GM19238 (cell line): ENCODE measurements at regions not wholly inside any gene's neighbourhood (a gene's known extent, or its start where the extent isn't known, plus 50 kb on each side); places are given as distances from the start of the nearest gene placed in this dataset.
"Not testable (repeated sequence)": the region's sequence is repeated elsewhere in the genome, so short reads cannot be mapped to it uniquely, and the experiment has no call there.

Experiments
- DNase-seq: peaks from one replicate; pipeline ENCODE4 v3.0.0; 2011; ENCODE audit warnings: low spot score; ENCODE audit not compliant: insufficient read length

DNA sequence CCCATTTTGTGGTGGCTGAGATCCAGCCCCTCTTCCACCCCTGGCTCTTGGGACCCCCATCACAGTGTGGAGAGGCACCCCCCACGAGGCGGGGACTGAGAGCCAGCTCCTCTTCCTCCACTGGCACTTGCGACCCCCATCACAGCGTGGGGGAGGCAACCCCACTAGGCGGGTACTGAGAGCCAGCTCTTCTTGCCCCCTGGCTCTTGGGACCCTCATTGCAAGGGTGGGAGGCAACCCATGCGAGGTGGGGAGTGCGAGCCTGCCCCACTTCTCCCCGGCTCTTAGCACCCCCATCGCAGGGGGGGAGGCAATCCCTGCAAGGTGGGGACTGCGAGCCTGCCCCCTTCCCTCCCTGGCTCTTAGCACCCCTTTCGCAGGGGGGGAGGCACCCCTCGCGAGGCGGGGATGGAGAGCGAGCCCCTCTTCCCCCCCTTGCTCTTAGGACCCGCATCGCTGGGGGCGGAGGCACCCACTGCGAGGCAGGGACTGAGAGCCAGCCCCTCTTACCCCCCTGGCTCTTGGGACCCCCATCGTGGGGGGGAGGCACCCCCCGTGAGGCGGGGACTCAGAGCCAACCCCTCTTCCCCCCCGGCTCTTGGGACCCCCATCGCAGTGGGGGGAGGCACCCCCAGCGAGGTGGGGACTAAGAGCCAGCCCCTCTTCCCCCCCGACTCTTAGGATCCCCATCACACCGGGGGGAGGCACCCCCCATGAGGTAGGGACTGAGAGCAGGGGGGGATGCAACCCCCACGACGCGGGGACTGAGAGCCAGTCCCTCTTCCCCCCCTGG is 364.6 kb upstream of the SPRY2 start:
- DNase-seq = no peak

DNA sequence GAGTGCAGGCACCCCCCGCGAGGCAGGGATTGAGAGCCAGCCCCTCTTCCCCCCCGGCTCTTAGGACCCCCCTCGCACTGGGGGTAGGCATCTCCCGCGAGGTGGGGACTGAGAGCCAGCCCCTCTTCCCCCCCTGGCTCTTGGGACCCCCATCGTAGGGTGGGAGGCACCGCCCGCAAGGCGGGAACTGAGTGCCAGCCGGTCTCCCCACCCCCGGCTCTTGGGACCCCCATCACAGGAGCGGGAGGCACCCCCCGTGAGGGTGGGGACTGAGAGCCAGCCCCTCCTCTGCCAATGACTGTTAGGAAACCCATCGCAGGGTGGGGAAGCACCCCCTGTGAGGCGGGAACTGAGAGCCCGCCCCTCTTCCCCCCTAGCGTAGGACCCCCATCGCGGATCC is 363.4 kb upstream of the SPRY2 start:
- DNase-seq = no peak

DNA sequence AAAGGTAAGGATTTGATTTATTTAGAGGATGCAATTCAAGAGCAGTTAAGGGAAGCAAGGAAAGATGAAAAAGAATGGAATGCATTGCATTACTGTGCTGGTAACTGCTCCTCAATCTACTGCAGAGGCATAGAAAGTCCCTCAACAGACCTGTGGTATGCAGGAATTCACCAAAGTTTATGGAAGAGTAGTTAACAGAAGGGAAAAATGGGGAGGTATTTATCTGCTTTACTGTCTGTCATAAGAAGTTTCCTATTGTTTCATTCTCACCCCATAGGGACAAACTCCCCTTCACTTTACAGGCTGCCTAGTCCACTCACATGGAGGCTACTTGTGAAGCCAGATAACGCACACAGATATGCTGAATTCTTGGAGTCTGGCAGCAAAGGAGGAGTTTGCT is 354.9 kb upstream of the SPRY2 start:
- no peak for DNase-seq

DNA sequence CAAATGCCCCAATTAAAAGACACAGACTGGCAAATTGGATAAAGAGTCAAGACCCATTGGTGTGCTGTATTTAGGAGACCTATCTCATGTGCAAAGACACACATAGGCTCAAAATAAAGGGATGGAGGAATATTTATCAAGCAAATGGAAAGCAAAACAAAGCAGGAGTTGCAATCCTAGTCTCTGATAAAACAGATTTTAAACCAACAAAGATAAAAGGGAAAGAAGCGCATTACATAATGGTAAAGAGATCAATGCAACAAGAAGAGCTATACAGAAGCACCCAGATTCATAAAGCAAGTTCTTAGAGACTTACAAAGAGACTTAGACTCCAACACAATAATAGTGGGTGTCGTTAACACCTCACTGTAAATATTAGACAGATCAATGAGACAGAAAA is 350.9 kb upstream of the SPRY2 start:
- DNase-seq = not testable (repeated sequence)

DNA sequence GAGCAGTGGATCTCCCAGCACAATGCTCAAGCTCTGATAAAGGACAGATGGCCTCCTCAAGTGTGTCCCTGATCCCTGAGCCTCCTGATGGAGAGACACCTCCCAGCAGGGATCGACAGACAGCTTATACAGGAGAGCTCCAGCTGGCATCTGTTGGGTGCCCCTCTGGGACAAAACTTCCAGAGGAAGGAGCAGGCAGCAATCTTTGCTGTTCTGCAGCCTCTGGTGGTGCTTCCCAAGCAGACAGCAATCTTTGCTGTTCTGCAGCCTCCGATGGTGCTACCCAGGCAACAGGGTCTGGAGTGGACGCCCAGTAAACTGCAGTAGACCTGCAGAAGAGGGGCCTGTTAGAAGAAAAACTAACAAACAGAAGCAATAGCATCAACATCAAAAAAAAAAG is 349.3 kb upstream of the SPRY2 start:
- no peak for DNase-seq

DNA sequence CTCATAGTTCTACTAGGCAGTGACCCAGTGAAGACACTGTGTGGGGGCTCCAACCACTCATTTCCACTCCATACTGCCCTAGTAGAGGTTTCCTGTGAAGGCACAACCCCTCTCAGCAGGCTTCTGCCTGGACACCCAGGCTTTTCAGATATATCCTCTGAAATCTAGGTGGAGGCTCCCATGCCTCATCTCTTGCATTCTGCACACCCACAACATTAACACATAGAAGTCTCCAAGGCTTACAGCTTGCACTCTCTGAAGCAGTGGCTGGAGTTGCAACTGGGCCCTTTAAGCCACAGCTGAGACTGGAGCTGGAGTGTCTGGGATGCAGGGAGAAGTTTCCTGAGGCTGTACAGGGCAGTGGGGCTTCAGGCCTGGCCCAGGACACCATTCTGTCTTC is 347.7 kb upstream of the SPRY2 start:
- DNase-seq = no peak

DNA sequence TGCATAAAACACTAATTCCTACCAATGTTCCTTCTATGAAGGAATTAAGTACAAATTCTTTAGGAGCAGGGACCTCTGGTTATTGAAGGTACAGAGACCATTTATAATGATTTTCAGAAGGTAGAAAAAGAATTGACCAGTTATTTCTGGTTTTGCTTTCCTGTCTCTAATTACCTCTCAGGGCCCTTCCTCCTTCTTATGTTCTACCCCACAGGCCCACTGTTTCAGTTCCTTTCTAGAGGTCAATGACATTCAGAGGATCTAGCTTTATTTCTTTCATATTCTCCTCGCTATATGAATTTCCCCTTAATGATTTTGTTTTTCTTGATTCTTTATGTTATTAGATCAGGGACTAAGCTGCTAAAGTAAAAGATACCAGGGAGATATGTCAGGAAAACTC is 345.0 kb upstream of the SPRY2 start:
- DNase-seq = no peak

DNA sequence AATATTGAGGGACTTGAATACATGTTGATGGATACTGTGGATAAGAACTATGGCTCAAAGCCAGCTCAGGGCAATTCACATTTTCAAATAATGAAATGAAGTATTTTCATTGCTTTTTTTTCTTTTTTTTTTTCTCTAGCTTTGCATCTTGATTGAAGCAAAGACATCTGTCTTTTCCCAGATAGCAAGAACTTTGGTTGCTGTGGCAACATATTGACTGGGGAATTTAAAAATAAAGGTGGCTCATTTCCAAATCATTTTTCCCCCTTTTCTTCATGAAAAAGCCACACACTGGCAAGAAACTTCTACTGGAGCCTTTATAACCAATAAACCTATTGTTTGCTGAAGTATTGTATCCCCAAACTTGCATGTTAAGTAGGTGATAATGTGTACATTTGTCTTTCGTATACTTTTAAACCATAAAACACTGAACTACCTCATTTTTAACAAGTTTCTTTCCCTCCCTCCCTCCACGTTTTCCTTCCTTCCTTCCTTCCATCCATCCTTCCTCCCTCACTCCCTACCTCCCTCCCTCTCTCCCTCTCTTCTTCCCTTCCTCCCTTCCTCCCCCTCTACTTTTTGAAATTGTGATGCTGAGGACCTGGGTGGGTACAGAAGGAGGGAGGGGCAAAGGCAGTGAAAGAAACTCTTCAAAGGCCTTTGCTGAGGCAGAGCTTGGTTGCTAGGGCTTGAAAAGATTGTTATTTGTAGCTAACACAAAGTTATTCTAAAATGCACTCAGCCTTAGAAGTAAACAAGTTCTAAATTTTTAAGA is 343.5 kb upstream of the SPRY2 start:
- no peak for DNase-seq

DNA sequence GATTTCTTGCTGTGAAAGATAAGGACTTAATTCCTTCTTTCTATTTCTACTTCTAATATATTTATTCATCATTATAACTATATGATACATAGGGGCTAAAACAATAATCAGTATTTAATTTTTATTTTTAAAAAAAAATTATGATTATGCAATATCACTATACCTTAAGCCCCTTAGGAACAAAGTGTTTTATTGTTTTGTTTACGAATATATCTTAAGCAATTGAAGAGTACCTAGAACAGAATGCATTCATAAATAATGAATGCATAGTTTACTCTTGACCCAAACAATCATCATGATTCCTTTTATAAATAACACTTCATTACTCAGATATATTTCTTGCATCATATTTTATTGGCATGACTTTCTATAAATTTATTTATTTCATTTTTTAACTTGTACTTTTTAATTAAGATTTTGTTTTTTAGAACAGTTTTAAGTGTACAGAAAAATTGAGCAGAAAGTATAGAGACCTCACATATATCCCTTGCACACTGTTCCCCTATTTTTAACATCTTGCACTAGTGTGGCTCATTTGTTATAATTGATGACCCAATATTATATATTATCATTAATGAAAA is 339.9 kb upstream of the SPRY2 start:
- DNase-seq = no peak

DNA sequence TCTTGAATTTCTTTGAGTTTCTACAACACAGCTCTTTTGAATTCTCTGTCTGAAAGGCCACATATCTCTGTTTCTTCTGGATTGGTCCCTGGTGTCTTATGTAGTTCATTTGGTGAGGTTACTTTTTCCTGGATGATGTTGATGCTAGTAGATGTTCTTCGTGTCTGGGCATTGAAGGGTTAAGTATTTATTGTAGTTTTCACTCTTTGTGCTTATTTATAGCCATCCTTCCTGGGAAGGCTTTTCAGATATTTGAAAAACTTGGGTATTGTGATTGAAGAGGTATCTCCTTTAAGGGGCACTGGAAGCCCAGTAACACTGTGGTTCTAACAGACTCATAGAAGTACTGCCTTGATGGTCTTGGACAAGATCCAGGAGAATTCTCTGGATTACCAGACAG is 338.5 kb upstream of the SPRY2 start:
- no peak for DNase-seq

DNA sequence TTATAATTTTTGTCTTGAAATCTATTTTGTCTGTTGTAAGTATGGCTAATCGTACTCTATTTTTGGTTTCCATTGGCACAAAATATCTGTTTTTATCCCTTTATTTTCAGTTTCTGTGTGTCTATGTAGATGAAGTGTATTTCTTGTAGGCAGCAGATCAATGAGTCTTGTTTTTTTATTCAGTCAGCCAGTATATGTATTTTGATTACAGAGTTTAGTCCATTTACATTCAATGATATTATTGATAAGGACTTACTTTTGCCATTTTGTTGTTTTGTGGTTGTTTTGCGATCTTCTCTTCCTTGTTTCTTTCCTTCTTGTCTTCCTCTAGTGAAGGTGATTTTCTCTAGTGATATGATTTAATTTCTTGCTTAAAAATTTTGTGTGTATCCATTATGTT is 336.3 kb upstream of the SPRY2 start:
- no peak for DNase-seq

DNA sequence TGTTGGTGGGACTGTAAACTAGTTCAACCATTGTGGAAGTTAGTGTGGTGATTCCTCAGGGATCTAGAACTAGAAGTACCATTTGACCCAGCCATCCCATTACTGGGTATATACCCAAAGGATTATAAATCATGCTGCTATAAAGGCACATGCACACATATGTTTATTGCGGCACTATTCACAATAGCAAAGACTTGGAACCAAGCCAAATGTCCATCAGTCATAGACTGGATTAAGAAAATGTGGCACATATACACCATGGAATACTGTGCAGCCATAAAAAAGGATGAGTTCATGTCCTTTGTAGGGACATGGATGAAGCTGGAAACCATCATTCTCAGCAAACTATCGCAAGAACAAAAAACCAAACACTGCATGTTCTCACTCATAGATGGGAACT is 334.5 kb upstream of the SPRY2 start:
- not testable (repeated sequence) for DNase-seq

DNA sequence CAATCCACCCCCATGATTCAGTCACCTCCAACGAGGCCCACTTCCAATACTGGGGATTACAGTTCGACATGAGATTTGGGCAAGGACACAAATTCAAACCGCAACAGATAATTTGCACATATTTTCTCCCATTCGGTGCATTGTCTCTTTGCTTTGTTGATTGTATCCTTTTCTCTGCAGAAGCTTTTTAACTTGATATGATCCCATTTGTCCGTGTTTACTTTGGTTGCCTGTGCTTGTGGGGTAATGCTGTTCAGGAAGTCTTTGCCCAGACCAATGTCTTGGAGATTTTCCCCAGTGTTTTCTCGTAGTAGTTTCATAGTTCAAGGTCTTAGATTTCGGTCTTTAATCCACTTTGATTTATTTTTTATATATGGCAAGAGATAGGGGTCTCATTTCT is 330.8 kb upstream of the SPRY2 start:
- no peak for DNase-seq

DNA sequence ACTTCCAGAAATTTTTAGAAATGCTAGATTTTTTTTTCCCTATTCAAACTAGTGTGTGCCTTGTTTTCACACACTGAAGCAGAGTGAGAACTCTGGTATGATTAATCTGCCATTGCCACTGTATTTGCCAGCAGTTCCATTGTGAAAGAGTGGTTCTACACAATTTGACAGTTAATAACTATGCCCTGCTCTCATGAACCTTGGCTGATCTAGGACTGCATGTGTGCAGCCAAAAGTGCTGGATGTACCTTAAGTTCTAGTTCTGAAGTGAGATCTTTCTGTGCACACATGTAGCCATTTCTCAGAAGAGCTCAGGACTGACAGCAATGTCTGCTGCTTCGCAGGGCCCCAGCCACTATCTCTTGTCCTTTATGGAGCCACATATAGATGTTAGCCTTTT is 328.2 kb upstream of the SPRY2 start:
- DNase-seq = no peak

DNA sequence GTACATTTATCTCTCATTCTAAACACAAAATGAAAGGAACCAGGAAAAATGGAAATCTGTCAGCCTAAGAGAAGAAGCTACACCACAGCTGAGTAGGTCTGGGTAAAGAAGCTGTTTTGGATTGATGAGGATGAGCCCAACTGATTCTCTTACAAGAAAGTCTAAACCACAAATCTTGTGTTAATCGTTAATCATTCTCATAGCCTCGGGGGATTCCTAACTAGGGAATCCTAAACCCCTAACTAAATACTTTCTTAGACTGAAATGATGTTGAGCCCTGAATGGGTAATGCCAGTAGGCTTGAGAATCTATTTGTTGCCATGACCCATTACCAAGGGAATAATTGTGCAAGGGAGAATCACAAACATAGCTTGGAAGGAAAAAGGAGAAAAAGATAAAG is 327.5 kb upstream of the SPRY2 start:
- DNase-seq = no peak

DNA sequence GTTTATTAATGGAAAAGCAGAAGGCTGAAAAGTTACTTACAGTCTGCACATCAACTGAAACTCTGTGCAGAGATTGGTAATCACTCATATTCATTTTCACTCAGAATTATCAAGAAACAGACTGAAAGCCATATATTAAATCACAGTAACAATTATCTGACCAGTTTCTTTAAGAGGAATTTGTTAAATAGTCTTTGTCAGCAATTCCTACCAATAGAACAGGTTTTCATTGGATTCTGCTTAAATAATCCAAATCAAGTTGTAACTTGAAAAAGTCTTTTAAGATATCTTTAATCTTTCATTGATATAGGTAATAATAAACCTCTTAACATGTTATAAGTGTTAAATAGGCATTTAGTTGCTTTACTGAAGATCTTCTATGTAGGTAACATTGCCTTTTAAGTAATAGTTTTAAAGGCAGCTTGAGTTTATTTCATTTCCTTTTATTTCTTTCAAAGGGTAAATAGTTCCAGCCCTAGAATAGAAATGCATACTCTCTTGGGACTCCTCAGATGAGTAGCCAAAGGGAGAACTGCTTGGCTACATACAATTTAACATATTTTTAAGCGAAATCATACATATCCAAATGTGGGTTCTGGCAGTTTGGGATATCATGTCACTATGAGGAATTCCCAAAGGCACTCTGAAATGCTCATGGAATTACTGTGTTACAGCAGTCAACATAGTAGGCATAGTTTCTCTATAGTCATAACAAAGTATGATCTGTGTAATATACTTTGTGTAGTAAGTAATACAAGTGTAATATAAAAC is 326.0 kb upstream of the SPRY2 start:
- no peak for DNase-seq

DNA sequence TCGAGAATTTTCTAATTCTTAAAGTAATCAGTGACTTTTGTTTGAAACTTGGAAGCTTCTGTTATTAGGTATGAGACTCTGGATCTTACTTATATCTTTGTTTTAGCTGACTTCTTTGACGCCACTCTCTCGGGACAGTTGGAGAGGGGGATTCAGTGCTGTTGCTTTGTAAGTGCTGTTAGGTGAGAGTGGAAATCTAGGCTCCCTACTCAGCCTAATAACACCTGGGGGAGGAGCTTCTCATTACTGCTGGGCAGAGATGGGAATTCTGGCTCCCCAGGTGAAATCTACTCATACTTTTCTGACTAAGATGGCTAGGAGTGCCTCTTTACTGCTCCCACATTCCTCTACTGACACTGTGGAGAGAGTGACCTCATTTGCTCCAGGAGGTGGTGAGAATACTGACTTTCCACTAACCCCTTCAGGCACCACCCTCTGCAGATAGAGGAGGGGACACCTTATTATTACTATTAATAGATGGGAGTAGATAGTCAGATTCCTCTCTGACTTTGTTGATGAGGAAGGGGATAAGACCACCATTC is 324.9 kb upstream of the SPRY2 start:
- DNase-seq = no peak

DNA sequence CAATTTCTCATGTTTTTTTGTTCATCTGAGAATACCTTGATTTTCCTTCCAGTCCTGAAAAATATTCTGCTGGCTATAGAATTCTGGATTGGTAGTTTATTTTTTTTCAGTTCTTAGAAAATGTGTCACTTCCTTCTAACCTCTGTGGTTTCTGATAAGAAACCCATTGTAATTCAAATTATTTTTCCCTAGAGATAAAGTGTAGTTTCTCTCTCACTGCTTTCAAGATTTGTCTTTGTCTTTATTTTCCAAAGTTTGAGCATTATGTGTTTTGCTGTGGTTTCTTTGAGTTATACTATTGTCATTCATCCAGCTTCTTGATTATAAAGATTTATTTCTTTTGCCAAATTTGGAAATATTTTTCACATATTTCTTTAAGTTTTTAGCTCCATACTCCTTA is 324.0 kb upstream of the SPRY2 start:
- DNase-seq = no peak

DNA sequence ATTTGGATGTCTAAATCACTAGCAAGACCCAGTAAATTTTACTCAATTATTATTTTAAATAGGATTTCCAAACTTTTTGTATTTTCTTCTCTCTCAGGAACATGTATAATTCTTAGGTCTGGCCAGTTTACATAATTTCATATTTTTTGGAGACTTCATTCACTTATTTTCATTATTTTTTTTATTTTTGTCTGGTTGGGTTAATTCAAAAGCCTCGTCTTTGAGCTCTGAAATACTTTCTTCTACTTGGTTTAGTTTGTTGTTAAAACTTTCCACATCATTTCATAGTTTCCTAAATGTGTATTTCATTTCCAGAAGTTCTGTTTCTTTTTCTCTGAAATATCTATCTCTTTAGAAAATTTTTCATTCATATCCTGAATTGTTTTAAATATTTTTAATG is 322.9 kb upstream of the SPRY2 start:
- DNase-seq = no peak

DNA sequence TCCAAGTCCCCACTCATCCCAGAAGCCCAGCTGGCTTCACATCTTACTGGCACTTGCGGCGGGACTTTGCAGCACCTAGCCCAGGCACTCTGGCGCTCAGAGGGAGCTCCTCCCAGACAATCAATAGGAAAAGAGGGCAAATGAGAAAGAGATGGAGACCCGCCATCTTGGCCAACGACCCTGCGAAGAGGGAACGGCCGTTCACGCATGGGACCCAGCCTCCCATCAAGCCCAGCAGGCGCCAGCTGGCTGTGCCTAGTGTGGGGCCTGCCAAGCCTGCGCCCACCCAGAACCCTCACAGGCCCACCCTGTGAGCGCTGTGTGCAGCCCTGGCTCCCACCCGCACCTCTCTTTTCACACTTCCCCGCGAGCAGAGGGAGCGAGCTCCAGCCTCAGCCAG is 317.8 kb upstream of the SPRY2 start:
- DNase-seq = no peak

DNA sequence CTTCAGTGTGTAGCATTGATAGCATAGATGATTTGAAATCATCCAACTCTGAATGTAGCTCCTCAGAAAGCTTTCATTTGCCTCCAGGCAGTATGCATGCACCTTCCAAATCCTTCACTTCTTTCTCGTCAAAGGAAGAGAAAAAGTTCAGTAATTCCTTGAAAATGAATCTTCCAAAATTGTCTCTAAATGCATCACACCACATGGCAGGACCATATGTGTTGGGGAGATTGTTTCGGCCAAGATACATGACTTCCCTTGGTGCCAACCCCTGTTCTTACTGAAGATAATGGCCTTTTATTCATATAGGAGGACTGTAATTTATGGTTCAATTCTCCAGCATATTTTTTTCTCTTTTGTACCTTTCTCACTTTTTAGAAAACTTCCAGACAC is 315.6 kb upstream of the SPRY2 start:
- no peak for DNase-seq
